C4-2B (cell line): ENCODE measurements at regions not wholly inside any gene's neighbourhood (a gene's known extent, or its start where the extent isn't known, plus 50 kb on each side); places are given as distances from the start of the nearest gene placed in this dataset.

Source experiments
- H3K27ac ChIP-seq: fragments of 450-650 bp; 2 replicates; pipeline ENCODE4 v1.5.1; 2017
- ZFX ChIP-seq: fragments of 450-650 bp; IDR thresholded peaks from 2 replicates; pipeline ENCODE4 v1.6.1; 2017
- TF ChIP-seq, protein P1 (sequence below): fragments of 450-650 bp; conservative IDR thresholded peaks from 2 replicates; pipeline ENCODE4 v1.5.1; 2017; ENCODE audit warnings: mild to moderate bottlenecking

DNA sequence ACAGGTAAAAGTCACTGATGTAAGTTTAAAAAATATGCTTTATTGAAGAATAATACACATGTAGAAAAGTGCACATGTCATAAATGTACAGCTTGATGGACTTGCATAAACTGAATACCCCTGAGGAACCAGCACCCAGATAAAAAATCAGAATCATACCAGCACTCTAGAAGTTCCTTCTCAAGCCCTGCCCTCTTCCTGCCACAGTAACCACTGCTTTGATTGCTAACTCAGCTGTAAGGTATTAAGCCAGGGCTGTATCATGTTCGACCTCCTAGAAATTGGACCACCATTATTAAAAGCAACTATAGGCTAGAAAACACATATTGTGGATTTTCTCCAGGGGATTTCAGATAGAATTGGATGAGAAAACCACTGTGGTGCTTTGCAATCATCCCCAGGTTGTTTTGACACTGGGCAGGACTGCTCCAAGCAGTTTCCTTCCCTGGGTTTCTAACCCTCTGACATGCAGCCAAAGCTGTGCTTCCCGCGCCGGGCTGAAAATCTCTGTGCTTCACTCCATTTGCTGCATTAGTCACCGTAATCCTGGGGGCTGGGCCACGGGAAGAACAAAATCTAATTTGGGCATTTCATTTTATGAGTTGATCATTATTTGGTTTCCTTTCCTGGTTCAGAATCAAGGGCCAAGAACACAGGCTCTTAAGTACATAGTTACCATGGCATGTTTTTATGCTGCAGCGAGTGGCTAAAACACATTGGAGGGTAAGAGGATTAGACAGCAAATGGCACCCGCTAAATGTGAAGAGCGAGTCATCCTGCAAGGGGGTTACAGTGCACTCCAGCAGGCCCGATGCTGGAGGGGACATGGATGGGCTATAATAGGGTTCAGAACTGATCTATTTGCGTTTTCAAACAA, 139.4 kb upstream of the IL12B start:
- TF ChIP-seq ZFX = no peak
- TF ChIP-seq, protein P1, sequence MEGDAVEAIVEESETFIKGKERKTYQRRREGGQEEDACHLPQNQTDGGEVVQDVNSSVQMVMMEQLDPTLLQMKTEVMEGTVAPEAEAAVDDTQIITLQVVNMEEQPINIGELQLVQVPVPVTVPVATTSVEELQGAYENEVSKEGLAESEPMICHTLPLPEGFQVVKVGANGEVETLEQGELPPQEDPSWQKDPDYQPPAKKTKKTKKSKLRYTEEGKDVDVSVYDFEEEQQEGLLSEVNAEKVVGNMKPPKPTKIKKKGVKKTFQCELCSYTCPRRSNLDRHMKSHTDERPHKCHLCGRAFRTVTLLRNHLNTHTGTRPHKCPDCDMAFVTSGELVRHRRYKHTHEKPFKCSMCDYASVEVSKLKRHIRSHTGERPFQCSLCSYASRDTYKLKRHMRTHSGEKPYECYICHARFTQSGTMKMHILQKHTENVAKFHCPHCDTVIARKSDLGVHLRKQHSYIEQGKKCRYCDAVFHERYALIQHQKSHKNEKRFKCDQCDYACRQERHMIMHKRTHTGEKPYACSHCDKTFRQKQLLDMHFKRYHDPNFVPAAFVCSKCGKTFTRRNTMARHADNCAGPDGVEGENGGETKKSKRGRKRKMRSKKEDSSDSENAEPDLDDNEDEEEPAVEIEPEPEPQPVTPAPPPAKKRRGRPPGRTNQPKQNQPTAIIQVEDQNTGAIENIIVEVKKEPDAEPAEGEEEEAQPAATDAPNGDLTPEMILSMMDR = no peak
- no peak overlapping the region for H3K27ac ChIP-seq

DNA sequence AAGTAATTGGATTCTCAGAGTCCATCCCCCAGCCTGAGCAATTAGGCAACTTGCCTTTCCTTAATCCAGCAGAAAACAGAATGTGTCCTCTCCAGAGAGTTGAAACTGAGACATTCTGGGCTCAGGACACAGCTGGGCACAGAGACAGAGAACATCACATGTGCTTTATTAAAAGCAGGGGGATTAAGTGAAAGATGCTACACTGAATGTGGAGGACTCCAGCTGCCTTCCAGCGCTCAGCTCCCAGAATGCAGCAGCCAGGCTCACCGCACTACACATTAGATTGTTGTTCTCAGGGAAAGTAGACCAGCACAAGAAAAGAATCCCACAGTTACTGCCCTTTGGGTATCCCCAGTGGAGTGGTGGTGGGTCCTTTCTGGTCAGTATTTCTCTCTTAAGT, 141.6 kb upstream of the IL12B start:
- H3K27ac ChIP-seq = no peak overlapping the region

DNA sequence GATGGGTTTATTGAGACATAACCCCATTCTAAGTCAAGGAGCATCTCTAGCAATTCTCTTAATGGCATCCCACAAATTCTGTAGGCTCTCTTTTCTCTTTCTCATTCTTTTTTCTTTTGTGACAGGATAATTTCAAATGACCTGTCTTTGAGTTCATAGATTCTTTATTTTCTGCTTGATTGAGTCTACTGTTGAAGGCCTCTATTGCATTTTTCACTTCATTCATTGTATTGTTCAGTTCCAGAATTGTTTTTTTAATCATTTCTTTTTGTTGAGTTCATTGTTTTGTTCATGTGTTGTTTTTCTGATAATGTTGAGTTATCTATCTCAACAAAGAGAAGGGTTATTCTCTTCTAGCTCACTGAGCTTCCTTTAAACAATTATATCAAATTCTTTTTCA, 144.7 kb upstream of the IL12B start:
- TF ChIP-seq, protein P1 = no peak
- no peak for TF ChIP-seq ZFX
- no peak overlapping the region for H3K27ac ChIP-seq

More for the DNA sequence above, 141.6 kb upstream of the IL12B start:
- TF ChIP-seq, protein P1 = no peak
- no peak for TF ChIP-seq ZFX

DNA sequence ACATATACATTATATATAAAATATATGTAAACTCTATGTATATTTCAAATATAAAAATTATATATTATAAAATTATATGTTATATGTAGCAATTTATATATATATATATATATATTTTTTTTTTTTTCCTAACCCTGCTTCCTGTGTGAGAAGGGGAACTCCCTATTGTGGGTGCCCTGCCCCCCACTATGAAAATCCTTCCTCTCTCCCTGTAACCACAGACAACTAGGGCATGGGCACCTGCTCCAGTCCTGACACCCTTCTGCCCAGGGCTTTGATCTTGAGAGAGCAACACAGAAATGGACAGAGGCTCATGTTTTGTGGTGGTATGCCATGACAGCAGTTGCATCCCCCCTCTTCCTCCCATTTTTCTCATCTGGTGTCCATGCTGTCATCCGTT, 148.7 kb upstream of the IL12B start:
- TF ChIP-seq, protein P1 = no peak
- no peak for TF ChIP-seq ZFX

DNA sequence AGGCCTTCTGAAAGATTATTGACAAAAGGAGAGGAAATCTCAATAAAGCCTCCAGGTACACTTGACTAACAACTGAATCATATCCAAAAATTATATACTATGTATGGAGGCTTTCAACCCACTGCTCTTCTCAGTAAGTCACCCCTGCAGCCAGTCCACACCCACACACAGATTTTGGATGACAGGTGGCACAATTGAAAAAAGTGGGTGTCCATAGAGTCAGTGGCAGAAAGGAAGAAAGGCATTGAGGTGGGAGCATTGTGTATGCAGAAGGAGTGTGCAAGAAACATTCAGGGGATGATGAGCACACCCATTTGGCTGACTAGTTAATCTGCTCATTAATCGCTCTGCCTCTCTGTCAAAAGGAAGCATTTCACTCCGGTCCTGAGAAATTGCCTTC, 150.6 kb upstream of the IL12B start:
- no peak for TF ChIP-seq ZFX
- TF ChIP-seq, protein P1 = no peak
- no peak overlapping the region for H3K27ac ChIP-seq

More for the DNA sequence above, 148.7 kb upstream of the IL12B start:
- H3K27ac ChIP-seq = no peak overlapping the region

DNA sequence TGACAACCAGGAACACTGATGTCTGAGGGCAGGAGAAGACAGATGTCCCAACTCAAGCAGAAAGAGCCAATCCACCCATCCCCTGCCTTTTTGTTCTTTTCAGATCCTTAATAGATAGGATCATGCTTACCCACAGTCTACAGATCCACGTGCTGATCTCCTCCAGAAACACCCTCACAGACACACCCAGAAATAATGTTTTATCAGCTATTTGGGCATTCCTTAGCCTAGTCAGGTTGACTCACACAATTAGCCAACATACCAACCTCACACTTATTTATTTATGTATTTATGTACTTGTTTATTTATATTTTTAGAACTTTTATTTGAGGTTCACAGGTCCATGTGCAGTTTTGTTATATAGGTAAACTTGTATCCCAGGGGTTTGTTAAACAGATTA, 151.5 kb upstream of the IL12B start:
- no peak overlapping the region for H3K27ac ChIP-seq

DNA sequence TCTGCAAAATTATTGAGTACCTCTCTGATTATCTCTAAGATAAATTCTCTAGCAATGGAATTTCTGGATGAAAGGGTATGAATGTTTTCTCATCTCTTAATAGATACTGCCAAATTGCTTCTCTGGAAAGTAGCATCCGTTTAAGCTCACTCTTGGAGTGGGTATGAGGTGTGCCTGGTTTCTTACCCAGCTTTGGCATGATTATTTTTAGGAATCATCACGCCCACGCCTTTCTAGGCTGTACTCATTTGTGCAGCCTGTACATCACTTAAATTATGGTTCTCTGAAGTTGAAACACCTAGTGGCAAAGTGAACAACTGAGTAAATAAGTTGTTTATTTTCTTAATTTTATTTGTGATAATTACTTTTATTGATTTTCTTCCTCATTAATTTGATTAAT, 156.5 kb upstream of the IL12B start:
- TF ChIP-seq, protein P1 = no peak
- no peak for TF ChIP-seq ZFX
- no peak overlapping the region for H3K27ac ChIP-seq

More for the DNA sequence above, 151.5 kb upstream of the IL12B start:
- no peak for TF ChIP-seq ZFX
- TF ChIP-seq, protein P1 = no peak
